NCI-H2196 treated with DMSO at 0.1 percent for 48 hours (cell line): ENCODE measurements at regions not wholly inside any gene's neighbourhood (a gene's known extent, or its start where the extent isn't known, plus 50 kb on each side); places are given as distances from the start of the nearest gene placed in this dataset.
A peak's percentile ranks its signal among the peaks of the same experiment; 100 is the strongest.

Source experiments
- DNase-seq: peaks from one replicate; lab custom pipeline; 2025; ENCODE audit not compliant: unreplicated experiment; lab: John Stamatoyannopoulos, UW

DNA sequence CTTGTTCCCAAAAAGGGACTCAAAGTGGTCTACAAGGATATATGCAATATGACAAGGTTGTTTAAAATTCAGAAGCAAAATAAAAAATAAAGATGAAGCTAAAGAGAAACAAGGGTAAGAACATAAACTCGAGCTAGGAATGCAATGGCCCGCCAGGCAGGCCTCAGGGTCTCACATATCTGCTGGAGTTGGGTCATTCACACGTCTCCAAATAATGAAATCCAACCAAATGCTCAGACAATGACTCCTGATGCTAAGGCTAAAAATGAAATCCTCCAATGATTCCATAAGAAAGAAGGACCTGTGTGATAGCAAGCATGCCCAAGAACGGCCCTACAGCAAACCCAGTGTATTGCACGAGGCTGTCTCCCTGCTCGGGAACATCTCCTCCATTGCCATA, 153.3 kb upstream of the ETS2 start:
- DNase-seq = no peak

DNA sequence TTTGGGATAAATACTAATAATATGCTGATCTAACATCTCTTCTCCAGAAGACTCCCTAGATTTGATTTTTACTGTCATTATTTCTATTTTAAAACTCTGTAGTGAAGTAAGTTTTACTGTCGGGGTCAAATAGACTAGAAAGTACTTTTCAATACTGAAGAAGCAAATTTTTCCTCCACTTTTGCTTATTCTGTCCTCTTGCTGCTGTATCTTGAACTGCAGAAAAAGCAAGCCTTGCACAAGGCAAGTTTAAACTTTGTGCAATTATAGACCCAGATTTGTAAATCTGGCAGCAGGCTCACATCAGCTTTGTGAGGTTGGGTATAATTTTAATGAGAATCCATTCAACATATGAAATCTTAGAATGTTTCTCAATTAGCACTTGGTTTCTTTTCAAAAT, 151.1 kb upstream of the ETS2 start:
- no peak for DNase-seq

DNA sequence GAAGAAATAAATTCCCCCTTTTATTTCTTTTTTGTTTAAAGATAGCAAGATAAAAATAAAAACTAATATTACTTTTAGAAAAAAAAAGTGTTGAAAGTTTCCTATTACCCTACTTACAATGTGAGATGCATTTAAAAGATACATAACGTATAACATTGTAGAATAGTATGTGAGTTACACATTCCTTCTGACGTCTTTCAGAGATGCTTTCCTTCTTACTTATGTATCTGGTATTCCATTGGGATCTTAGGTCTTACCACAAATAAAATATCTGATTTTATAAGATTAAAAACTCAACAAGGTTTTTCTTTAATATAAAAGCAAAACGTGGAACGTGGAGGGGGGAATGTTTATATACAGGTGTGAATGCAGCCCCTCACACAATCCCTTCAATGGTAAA, 147.2 kb upstream of the ETS2 start:
- no peak for DNase-seq

GRCh38 chr21:38659936-38660332, 145.8 kb upstream of the ETS2 start:
- DNase-seq = no peak

DNA sequence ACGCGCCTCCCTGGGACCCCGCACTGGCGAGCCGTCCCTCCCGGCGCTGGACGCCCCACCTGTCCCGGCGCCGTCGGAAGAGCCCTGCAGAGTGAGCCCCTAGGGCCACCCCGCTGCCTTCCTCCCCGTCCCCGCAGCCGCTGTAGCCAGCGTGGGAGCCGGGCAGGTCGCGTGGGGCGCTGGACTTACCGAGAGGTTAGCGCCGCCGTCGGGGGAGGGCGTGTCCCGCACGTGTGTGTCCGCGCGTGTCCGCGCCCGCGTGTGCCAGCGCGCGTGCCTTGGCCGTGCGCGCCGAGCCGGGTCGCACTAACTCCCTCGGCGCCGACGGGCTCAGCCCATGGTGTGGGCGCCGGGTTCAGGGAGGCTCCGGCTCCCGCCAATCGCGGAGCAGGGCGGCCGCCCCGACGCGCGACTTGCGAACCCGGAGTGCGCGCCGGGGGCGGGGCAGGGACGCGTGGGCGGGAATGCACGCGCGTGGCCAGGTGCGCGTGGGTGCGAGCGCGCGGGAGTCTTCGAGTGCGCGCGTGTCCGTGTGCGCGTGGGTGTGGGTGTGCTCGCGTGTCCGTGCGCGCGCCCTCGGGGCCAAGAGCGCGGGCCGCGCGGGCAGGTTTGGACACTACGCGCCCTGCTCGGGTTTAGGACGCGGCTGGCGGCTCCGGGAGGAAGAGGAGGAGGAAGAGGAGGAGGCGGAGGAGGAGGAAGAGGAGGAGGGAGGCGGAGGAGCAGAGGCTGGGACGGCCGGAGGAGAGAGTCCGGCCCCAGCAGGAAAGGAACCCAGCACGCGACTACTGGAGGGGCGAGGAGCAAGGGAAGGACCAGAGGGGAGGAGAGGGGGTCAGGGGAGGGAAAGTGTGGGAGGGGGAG, 145.2 kb upstream of the ETS2 start:
- no peak for DNase-seq

DNA sequence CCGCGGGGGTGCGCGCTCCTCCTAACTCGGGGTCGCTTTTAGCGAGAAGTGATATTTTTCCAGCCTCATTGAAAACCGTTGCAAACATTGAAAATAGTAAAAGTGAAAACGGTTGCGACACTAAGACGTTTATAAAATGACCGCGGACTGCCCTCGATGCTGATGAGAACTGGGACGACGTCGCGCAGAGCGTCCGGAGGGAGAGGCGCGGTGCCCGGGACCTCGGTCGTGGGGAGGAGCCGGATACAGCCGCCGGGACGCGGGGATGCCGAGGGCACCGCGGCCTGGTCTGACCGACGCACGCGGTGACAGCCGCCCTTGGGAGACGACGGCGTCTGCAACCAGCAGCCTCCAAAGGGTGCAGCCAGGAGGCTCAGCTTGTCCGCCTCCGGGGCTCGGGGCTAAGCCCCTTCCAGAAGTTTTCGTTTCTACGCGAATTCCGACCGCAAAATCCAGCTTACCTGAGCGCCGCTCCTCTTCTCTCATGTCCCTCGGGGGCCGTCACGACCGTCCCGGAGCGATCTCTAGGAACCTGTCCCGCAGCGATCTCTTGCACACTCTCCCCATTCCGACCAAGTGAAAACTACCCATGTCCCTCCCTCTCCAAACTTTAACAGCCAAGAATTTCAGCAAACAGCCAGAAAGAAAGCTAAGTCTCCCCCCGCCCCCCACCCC, 144.4 kb upstream of the ETS2 start:
- DNase-seq = no peak

- DNase-seq = no peak
Observed at GRCh38 chr21:38661889-38662568, 143.7 kb upstream of the ETS2 start.

GRCh38 chr21:38663282-38663681, 142.4 kb upstream of the ETS2 start:
- DNase-seq = no peak

GRCh38 chr21:38664315-38664714, 141.4 kb upstream of the ETS2 start:
- no peak for DNase-seq

- no peak for DNase-seq
Observed at GRCh38 chr21:38664841-38665240, 140.9 kb upstream of the ETS2 start.

GRCh38 chr21:38667291-38667870, 138.3 kb upstream of the ETS2 start:
- DNase-seq = no peak

DNA sequence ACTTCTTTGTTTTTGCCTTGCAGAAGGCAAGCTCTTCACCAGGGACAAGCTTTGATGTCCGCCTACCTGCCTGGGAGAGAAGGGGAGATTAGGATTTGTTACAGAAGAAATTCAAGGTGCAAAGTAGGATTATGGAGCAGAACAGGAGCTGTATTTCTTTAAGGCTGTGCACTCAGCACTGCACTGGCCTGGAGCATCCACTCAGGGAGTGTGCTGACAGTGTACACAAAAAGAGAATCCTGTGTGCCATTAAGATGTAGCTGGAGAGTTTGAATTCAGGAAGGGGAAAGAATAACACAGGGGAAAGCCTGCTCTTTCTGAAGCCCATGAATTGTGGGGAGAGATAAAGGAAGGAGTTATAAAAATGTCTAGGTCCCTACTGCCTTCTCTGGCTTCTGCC, 137.7 kb upstream of the ETS2 start:
- no peak for DNase-seq

- no peak for DNase-seq
Observed at GRCh38 chr21:38668541-38668940, 137.2 kb upstream of the ETS2 start.

GRCh38 chr21:38669186-38669585, 136.5 kb upstream of the ETS2 start:
- peak; percentile 20 for DNase-seq

DNA sequence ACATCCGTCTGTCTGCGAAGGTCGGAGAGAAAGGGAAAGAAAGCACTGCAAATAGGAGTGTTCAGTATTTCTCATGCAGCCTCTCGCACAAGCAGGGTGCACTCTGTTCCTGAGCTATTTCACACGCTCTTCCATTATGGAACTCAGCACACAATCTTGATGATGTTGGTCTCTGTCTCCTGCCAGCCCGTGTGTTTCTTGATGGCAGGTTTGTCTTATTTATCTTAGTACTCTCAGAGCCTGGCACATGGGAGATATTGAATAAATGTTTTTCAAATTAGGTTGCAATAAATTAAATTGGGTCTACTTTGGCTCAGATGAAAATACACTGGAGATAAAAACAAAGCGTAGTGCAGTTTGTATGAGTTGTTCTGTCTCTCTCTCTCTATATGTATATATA, 134.9 kb upstream of the ETS2 start:
- DNase-seq = no peak

- no peak for DNase-seq
Observed at GRCh38 chr21:38671773-38672172, 134.0 kb upstream of the ETS2 start.

DNA sequence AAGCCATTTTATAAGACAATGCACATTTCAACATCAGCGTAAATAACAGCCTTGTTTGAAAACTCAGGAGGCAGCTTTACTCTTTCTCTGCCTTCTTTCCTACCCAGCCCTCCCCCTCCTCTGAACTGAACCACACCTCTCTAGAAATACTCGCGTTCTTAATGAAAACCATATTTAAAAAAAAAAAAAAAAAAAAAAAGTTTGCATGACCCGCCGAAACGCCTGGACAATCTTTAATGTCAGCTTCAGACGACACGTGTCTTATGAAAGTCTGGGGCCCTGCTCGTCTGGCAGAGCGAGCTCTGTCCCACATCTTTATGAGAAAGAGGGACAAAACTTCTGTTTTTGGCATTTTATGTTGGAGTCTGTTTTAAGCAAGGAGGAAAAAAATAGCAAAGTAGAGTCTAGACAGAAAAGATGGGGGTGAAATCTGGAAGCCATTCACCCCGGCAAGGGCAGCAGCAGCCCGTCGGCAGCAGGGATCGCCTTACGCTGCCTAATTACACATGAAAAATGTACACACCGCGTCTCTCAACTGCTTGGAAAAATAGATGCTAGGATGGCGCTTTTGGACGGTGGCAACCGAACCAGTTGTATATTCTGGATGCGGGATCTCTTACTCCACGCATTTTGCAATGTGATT, 130.4 kb upstream of the ETS2 start:
- no peak for DNase-seq

GRCh38 chr21:38678827-38679226, 126.9 kb upstream of the ETS2 start:
- no peak for DNase-seq

DNA sequence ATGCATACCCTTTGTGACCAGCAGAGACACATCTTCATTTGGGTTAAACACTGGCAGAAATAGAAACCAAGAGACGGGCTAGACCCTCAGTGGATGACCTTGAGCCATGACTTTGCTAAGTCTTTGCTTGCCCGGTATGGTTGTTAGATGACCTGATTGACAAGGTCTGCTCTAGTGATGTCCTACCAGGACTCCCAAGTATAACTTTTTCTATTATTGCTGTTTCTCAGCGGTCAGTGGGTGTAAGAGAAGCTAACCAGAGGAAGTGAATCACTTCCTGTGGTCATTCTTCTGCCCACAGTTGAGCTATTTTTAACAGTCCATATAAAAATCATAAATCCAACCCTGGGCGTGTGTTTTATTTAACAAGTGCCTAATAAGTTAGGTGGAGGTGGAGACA, 126.2 kb upstream of the ETS2 start:
- DNase-seq = no peak

GRCh38 chr21:38680401-38680800, 125.3 kb upstream of the ETS2 start:
- DNase-seq = no peak

- DNase-seq = no peak
Observed at GRCh38 chr21:38683222-38683621, 122.5 kb upstream of the ETS2 start.
